GM23248 (cell line): ENCODE measurements at regions not wholly inside any gene's neighbourhood (a gene's known extent, or its start where the extent isn't known, plus 50 kb on each side); places are given as distances from the start of the nearest gene placed in this dataset.

Experiments used
- EZH2 ChIP-seq: fragments of 200-600 bp; sonication (generic); IDR thresholded peaks from 2 replicates; pipeline ENCODE4 v1.6.1; 2018; ENCODE audit warnings: antibody characterized with exemption, mild to moderate bottlenecking; ENCODE audit not compliant: insufficient read depth, poor library complexity, severe bottlenecking
- EZH2phosphoT487 ChIP-seq: fragments of 200-600 bp; sonication (generic); IDR thresholded peaks from 2 replicates; pipeline ENCODE4 v1.6.1; 2018; ENCODE audit warnings: antibody characterized with exemption, moderate library complexity, mild to moderate bottlenecking, low read depth; ENCODE audit not compliant: insufficient read depth

DNA sequence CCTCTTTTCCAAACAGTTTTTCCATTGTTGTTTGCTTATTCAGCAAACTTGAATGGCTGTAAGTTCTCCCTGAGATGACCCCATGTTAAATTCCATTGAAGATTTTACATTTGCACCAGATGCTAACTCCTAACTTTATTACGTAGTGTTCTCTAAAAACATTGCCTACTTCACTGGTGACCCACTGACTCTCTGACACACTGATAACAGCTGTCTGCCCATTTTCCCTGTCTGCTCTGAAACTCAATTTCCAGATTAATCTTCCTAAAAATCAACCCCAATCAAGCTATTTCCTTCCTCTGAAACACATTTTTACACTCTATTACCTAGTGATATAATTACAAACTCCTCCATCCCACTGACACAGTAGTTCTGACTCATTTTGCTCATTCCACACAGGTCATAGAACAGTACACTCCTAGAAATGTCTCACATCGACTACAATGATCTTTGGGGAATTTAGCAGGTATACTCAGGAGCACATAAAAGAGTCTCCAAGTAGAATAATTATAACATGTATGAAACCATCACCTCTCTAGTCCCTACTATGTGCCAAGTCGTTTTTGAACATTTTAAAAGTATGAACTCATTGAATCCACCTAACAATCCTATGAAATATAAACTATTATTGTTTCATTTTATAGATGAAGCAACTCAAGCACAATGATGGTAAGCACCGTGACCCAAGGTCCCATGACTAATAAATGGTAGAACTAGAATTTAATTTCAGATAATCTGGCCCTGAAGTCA, 210.9 kb downstream of the SLIT2 start:
- no peak for TF ChIP-seq EZH2phosphoT487
- no peak for TF ChIP-seq EZH2
